ENCODE measurements at regions not wholly inside any gene's neighbourhood (a gene's known extent, or its start where the extent isn't known, plus 50 kb on each side); places are given as distances from the start of the nearest gene placed in this dataset.
"Not testable (repeated sequence)": the region's sequence is repeated elsewhere in the genome, so short reads cannot be mapped to it uniquely, and the experiment has no call there.

DNA sequence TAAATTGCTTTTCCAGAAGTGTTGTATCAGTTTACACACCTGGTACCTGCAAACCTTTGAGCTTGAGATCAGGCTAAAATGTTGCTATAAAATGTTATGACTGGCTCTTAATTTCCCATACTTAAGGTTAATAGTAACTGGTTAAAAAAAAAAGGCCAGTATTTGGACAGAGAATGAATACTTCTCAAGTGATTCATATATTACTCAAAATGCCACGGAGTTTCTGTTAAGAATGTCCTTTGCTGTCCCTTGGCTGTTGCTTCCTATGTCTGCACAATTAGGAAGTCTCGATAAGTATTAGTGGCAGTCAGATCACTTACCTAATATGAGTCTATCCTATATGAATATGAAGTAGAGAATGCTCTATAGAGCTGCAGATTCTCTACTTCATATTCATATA, 232.2 kb upstream of the IGFBP7 start:
- ChIA-PET CTCF (ENCODE audit: low intra/inter-chr PET ratio, low total read pairs) (no interaction called here), POLR2A (no interaction called here)
- WGBS (ENCODE audit: low lambda C conversion rate): 0% methylated on average over 2 of the region's 2 CpGs
- Histone ChIP-seq H3K4me2 (ENCODE audit: low read depth, low read length) (no peak overlapping the region), H3K79me2 (ENCODE audit: insufficient read depth, low read length) (no peaks in the 10 kb centered on the region), H4K20me1 (ENCODE audit: insufficient read depth, low read length) (no peaks in the 10 kb centered on the region), H3K4me3 (replicated peaks in 1 of 3; ENCODE audit: insufficient read depth in 1 of 3, low read depth in 2 of 3, low read length in 3 of 3) (no peak overlapping the region), H3K9ac (ENCODE audit: insufficient read depth, low read depth, low read length) (no peak overlapping the region), H3K4me1 (ENCODE audit: insufficient read depth, low read length) (no peaks in the 10 kb centered on the region), H3K9me3 (ENCODE audit: low read length) (no peaks in the 10 kb centered on the region), H2AFZ (ENCODE audit: low read length) (no peak overlapping the region), H3K27me3 (ENCODE audit: control insufficient read depth in 1 of 2, insufficient read depth in 2 of 2, low read length in 2 of 2) (no peaks in the 10 kb centered on the region), H3K36me3 (replicated peaks in 1 of 2; ENCODE audit: control insufficient read depth in 1 of 2, insufficient read depth in 2 of 2, low read length in 2 of 2) (no peaks in the 10 kb centered on the region), H3K27ac (ENCODE audit: extremely low read length, insufficient read depth, low read length) (no peak overlapping the region)
- TF ChIP-seq, protein P1, sequence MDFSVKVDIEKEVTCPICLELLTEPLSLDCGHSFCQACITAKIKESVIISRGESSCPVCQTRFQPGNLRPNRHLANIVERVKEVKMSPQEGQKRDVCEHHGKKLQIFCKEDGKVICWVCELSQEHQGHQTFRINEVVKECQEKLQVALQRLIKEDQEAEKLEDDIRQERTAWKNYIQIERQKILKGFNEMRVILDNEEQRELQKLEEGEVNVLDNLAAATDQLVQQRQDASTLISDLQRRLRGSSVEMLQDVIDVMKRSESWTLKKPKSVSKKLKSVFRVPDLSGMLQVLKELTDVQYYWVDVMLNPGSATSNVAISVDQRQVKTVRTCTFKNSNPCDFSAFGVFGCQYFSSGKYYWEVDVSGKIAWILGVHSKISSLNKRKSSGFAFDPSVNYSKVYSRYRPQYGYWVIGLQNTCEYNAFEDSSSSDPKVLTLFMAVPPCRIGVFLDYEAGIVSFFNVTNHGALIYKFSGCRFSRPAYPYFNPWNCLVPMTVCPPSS (IDR thresholded peaks at IDR 0.05): no peak
- no peak for TF ChIP-seq ZNF850 (CRISPR knock-in tag; conservative IDR thresholded peaks at IDR 0.05)
- no peak for TF ChIP-seq EED (CRISPR knock-in tag; IDR thresholded peaks at IDR 0.05)
- TF ChIP-seq ZNF335 (CRISPR knock-in tag; IDR thresholded peaks at IDR 0.05): no peak
- no peak for TF ChIP-seq BCL6 (CRISPR knock-in tag; IDR thresholded peaks at IDR 0.05)
- no peak for TF ChIP-seq ZFY (CRISPR knock-in tag; IDR thresholded peaks at IDR 0.05)
- TF ChIP-seq, protein P2, sequence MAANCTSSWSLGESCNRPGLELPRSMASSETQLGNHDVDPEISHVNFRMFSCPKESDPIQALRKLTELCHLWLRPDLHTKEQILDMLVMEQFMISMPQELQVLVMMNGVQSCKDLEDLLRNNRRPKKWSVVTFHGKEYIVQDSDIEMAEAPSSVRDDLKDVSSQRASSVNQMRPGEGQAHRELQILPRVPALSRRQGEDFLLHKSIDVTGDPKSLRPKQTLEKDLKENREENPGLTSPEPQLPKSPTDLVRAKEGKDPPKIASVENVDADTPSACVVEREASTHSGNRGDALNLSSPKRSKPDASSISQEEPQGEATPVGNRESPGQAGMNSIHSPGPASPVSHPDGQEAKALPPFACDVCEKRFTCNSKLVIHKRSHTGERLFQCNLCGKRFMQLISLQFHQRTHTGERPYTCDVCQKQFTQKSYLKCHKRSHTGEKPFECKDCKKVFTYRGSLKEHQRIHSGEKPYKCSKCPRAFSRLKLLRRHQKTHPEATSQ (CRISPR knock-in tag; IDR thresholded peaks at IDR 0.05; ENCODE audit: borderline replicate concordance): no peak
- no peak for TF ChIP-seq SRSF9 (IDR thresholded peaks at IDR 0.05; ENCODE audit: borderline replicate concordance, insufficient read depth, low read depth, low read length, poor library complexity, severe bottlenecking)
- TF ChIP-seq NR2F1 (CRISPR knock-in tag; IDR thresholded peaks at IDR 0.05): no peak
- TF ChIP-seq ZNF792 (CRISPR knock-in tag; IDR thresholded peaks at IDR 0.05): no peak
- no peak for TF ChIP-seq RFX5 (IDR thresholded peaks at IDR 0.05; ENCODE audit: low read depth, low read length)
- TF ChIP-seq, protein P3, sequence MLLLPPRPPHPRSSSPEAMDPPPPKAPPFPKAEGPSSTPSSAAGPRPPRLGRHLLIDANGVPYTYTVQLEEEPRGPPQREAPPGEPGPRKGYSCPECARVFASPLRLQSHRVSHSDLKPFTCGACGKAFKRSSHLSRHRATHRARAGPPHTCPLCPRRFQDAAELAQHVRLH (CRISPR knock-in tag; IDR thresholded peaks at IDR 0.05; ENCODE audit: borderline replicate concordance, low read depth): no peak
- TF ChIP-seq, protein P4, sequence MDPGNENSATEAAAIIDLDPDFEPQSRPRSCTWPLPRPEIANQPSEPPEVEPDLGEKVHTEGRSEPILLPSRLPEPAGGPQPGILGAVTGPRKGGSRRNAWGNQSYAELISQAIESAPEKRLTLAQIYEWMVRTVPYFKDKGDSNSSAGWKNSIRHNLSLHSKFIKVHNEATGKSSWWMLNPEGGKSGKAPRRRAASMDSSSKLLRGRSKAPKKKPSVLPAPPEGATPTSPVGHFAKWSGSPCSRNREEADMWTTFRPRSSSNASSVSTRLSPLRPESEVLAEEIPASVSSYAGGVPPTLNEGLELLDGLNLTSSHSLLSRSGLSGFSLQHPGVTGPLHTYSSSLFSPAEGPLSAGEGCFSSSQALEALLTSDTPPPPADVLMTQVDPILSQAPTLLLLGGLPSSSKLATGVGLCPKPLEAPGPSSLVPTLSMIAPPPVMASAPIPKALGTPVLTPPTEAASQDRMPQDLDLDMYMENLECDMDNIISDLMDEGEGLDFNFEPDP (CRISPR knock-in tag; conservative IDR thresholded peaks at IDR 0.05): no peak
- intact Hi-C loops (cut with micrococcal nuclease; ENCODE audit: unreplicated experiment) (no loop called here), in situ Hi-C loops (cut with HindIII; ENCODE audit: extremely low pct_ligation_motif_present, low pct_unique_long_range_greater_than_20kb) (no loop called here)
- ATAC-seq: no peak
- FAIRE-seq: no peak
- no peak for DNase-seq (ENCODE audit: low spot score)
- BruUV-seq (replicated peaks): no TSS peak

DNA sequence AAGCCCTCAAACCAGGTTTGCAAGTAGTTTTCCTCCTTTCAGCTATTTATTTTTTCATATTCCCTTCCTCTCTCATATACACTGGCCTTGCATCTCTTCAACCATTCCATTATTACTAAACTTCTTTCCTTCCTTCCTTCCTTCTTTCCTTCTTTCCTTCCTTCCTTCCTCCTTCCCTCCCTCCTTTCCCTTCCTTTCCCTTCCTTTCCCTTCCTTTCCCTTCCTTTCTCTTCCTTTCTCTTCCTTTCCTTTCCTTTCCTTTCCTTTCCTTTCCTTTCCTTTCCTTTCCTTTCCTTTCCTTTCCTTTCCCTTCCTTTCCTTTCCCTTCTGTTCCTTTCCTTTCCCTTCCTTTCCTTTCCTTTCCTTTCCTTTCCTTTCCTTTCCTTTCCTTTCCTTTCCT, 228.7 kb upstream of the IGFBP7 start:
- H3K9ac ChIP-seq (ENCODE audit: insufficient read depth, low read depth, low read length); CTCF ChIA-PET (ENCODE audit: low intra/inter-chr PET ratio, low total read pairs); H3K36me3 ChIP-seq (replicated peaks in 1 of 2; ENCODE audit: control insufficient read depth in 1 of 2, insufficient read depth in 2 of 2, low read length in 2 of 2); H3K4me2 ChIP-seq (ENCODE audit: low read depth, low read length); H2AFZ ChIP-seq (ENCODE audit: low read length); in situ Hi-C loops (cut with HindIII; ENCODE audit: extremely low pct_ligation_motif_present, low pct_unique_long_range_greater_than_20kb); H3K27me3 ChIP-seq (ENCODE audit: control insufficient read depth in 1 of 2, insufficient read depth in 2 of 2, low read length in 2 of 2); ATAC-seq; H3K4me1 ChIP-seq (ENCODE audit: insufficient read depth, low read length); intact Hi-C loops (cut with micrococcal nuclease; ENCODE audit: unreplicated experiment); H4K20me1 ChIP-seq (ENCODE audit: insufficient read depth, low read length); H3K27ac ChIP-seq (ENCODE audit: extremely low read length, insufficient read depth, low read length); H3K4me3 ChIP-seq (replicated peaks in 1 of 3; ENCODE audit: insufficient read depth in 1 of 3, low read depth in 2 of 3, low read length in 3 of 3); POLR2A ChIA-PET; H3K9me3 ChIP-seq (ENCODE audit: low read length); FAIRE-seq; BruUV-seq (replicated peaks); H3K79me2 ChIP-seq (ENCODE audit: insufficient read depth, low read length); DNase-seq (ENCODE audit: low spot score): not testable (repeated sequence)

All from HepG2 (cell line).